HEK293 (cell line): ENCODE measurements at regions not wholly inside any gene's neighbourhood (a gene's known extent, or its start where the extent isn't known, plus 50 kb on each side); places are given as distances from the start of the nearest gene placed in this dataset.

Experiments used
- CTCF ChIA-PET: fragments of 350-600 bp; formaldehyde crosslinking; extraction: SDS; loops from one replicate; lab custom pipeline; 2021; ENCODE audit warnings: antibody characterized with exemption; lab: Yijun Ruan, JAX
- POLR2A ChIA-PET: fragments of 300-600 bp; formaldehyde crosslinking; extraction: SDS; loops from one replicate; lab custom pipeline; 2020; ENCODE audit warnings: antibody characterized with exemption, inconsistent platforms; lab: Yijun Ruan, JAX
- H3K27ac ChIP-seq: fragments of 200-500 bp; sonication (Bioruptor generic); 2 replicates; pipeline ENCODE4 v1.5.1; 2014; ENCODE audit warnings: low read depth, low read length, control low read depth, inconsistent platforms; ENCODE audit errors: extremely low read depth
- H3K36me3 ChIP-seq, 2 experiments: fragments of 200-500 bp in 1 of 2; sonication (Bioruptor generic) in 1 of 2; 1 replicate in 1 of 2; 2 replicates in 1 of 2; pipeline ENCODE4 v1.5.1; 2014 to 2017; ENCODE audit warnings: inconsistent platforms in 2 of 2, low read length in 2 of 2; ENCODE audit not compliant: control insufficient read depth in 2 of 2, insufficient read depth in 1 of 2
- H3K4me1 ChIP-seq: fragments of 200-500 bp; sonication (Bioruptor generic); 2 replicates; pipeline ENCODE4 v1.5.1; 2014; ENCODE audit warnings: mild to moderate bottlenecking, low read length, inconsistent platforms; ENCODE audit not compliant: control insufficient read depth, insufficient read depth
- H3K4me3 ChIP-seq: 2 replicates; pipeline ENCODE4 v1.5.1; 2011; ENCODE audit warnings: low read depth, mild to moderate bottlenecking, control low read depth, low read length, moderate library complexity
- H3K9me3 ChIP-seq: fragments of 200-500 bp; sonication (Bioruptor generic); 2 replicates; pipeline ENCODE4 v1.5.1; 2014; ENCODE audit warnings: low read depth, low read length, inconsistent platforms; ENCODE audit not compliant: control insufficient read depth, insufficient read depth
- BCL11A ChIP-seq: fragments of 450-650 bp; formaldehyde crosslinking; IDR thresholded peaks from 2 replicates; pipeline ENCODE4 v1.5.1; 2016; ENCODE audit warnings: low read depth, missing biosample characterization, missing genetic modification characterization
- BCL11B ChIP-seq: fragments of 450-650 bp; formaldehyde crosslinking; IDR thresholded peaks from 2 replicates; pipeline ENCODE4 v1.5.1; 2016; ENCODE audit warnings: low read depth, missing biosample characterization, missing genetic modification characterization
- GLI2 ChIP-seq: fragments of 450-650 bp; formaldehyde crosslinking; IDR thresholded peaks from 2 replicates; pipeline ENCODE4; 2017; ENCODE audit warnings: missing biosample characterization, missing genetic modification characterization, low read depth, borderline replicate concordance
- YY2 ChIP-seq: fragments of 450-650 bp; formaldehyde crosslinking; IDR thresholded peaks from 2 replicates; pipeline ENCODE4 v1.5.1; 2016; ENCODE audit warnings: missing biosample characterization, missing genetic modification characterization
- ZEB2 ChIP-seq: fragments of 450-650 bp; formaldehyde crosslinking; IDR thresholded peaks from 2 replicates; pipeline ENCODE4 v1.5.1; 2016; ENCODE audit warnings: missing biosample characterization, missing genetic modification characterization
- ZFP69B ChIP-seq: fragments of 450-650 bp; formaldehyde crosslinking; IDR thresholded peaks from 2 replicates; pipeline ENCODE4 v1.5.1; 2016; ENCODE audit warnings: missing biosample characterization, missing genetic modification characterization
- ZNF121 ChIP-seq: fragments of 450-650 bp; formaldehyde crosslinking; IDR thresholded peaks from 2 replicates; pipeline ENCODE4 v1.5.1; 2016; ENCODE audit warnings: missing biosample characterization, missing genetic modification characterization
- ZNF133 ChIP-seq: fragments of 450-650 bp; formaldehyde crosslinking; IDR thresholded peaks from 2 replicates; pipeline ENCODE4 v1.5.1; 2016; ENCODE audit warnings: missing biosample characterization, missing genetic modification characterization
- ZNF146 ChIP-seq: fragments of 450-650 bp; formaldehyde crosslinking; IDR thresholded peaks from 2 replicates; pipeline ENCODE4 v1.5.1; 2016; ENCODE audit warnings: missing biosample characterization, missing genetic modification characterization
- ZNF169 ChIP-seq: fragments of 450-650 bp; formaldehyde crosslinking; IDR thresholded peaks from 2 replicates; pipeline ENCODE4 v1.5.1; 2016; ENCODE audit warnings: missing biosample characterization, missing genetic modification characterization
- ZNF175 ChIP-seq: fragments of 450-650 bp; formaldehyde crosslinking; IDR thresholded peaks from 2 replicates; pipeline ENCODE4 v1.5.1; 2016; ENCODE audit warnings: missing biosample characterization, missing genetic modification characterization
- ZNF184 ChIP-seq: fragments of 450-650 bp; IDR thresholded peaks from 2 replicates; pipeline ENCODE4 v1.5.1; 2018; ENCODE audit warnings: missing biosample characterization, mild to moderate bottlenecking, missing genetic modification characterization
- ZNF24 ChIP-seq: fragments of 450-650 bp; formaldehyde crosslinking; IDR thresholded peaks from 2 replicates; pipeline ENCODE4 v1.5.1; 2016; ENCODE audit warnings: missing biosample characterization, missing genetic modification characterization
- ZNF292 ChIP-seq: fragments of 450-650 bp; formaldehyde crosslinking; IDR thresholded peaks from 2 replicates; pipeline ENCODE4 v1.5.1; 2016; ENCODE audit warnings: low read depth, missing biosample characterization, missing genetic modification characterization, borderline replicate concordance
- ZNF404 ChIP-seq: fragments of 450-650 bp; formaldehyde crosslinking; IDR thresholded peaks from 2 replicates; pipeline ENCODE4 v1.5.1; 2017; ENCODE audit warnings: missing biosample characterization, missing genetic modification characterization
- ZNF433 ChIP-seq: fragments of 450-650 bp; formaldehyde crosslinking; IDR thresholded peaks from 2 replicates; pipeline ENCODE4 v1.5.1; 2016; ENCODE audit warnings: missing biosample characterization, missing genetic modification characterization, low read depth
- ZNF501 ChIP-seq: fragments of 450-650 bp; formaldehyde crosslinking; IDR thresholded peaks from 2 replicates; pipeline ENCODE4 v1.5.1; 2016; ENCODE audit warnings: missing biosample characterization, missing genetic modification characterization
- ZNF529 ChIP-seq: fragments of 450-650 bp; formaldehyde crosslinking; IDR thresholded peaks from 2 replicates; pipeline ENCODE4 v1.5.1; 2017; ENCODE audit warnings: missing genetic modification characterization, missing biosample characterization; ENCODE audit not compliant: insufficient replicate concordance
- ZNF561 ChIP-seq: fragments of 450-650 bp; IDR thresholded peaks from 2 replicates; pipeline ENCODE4 v1.5.1; 2018; ENCODE audit warnings: missing biosample characterization, missing genetic modification characterization, borderline replicate concordance
- ZNF610 ChIP-seq: fragments of 450-650 bp; formaldehyde crosslinking; IDR thresholded peaks from 2 replicates; pipeline ENCODE4 v1.5.1; 2016; ENCODE audit warnings: missing biosample characterization, missing genetic modification characterization, borderline replicate concordance
- ZNF654 ChIP-seq: fragments of 450-650 bp; formaldehyde crosslinking; IDR thresholded peaks from 2 replicates; pipeline ENCODE4 v1.5.1; 2016; ENCODE audit warnings: low read depth, missing biosample characterization, missing genetic modification characterization
- ZNF660 ChIP-seq: fragments of 450-650 bp; IDR thresholded peaks from 2 replicates; pipeline ENCODE4 v1.5.1; 2018; ENCODE audit warnings: missing biosample characterization, mild to moderate bottlenecking, missing genetic modification characterization
- ZNF664 ChIP-seq: fragments of 450-650 bp; formaldehyde crosslinking; IDR thresholded peaks from 2 replicates; pipeline ENCODE4 v1.5.1; 2016; ENCODE audit warnings: missing biosample characterization, missing genetic modification characterization
- ZNF747 ChIP-seq: fragments of 450-650 bp; formaldehyde crosslinking; IDR thresholded peaks from 2 replicates; pipeline ENCODE4 v1.5.1; 2016; ENCODE audit warnings: missing biosample characterization, missing genetic modification characterization
- ZNF768 ChIP-seq: fragments of 450-650 bp; formaldehyde crosslinking; IDR thresholded peaks from 2 replicates; pipeline ENCODE4 v1.5.1; 2018; ENCODE audit warnings: missing biosample characterization, mild to moderate bottlenecking, missing genetic modification characterization
- ZNF785 ChIP-seq: fragments of 450-650 bp; formaldehyde crosslinking; IDR thresholded peaks from 2 replicates; pipeline ENCODE4 v1.5.1; 2016; ENCODE audit warnings: missing biosample characterization, missing genetic modification characterization
- ZSCAN16 ChIP-seq: fragments of 450-650 bp; formaldehyde crosslinking; IDR thresholded peaks from 2 replicates; pipeline ENCODE4 v1.5.1; 2016; ENCODE audit warnings: missing biosample characterization, missing genetic modification characterization
- TF ChIP-seq, protein P1 (sequence below): fragments of 450-650 bp; IDR thresholded peaks from 2 replicates; pipeline ENCODE4 v1.5.1; 2018; ENCODE audit warnings: missing biosample characterization, mild to moderate bottlenecking, missing genetic modification characterization
- TF ChIP-seq, protein P2 (sequence below): fragments of 450-650 bp; formaldehyde crosslinking; IDR thresholded peaks from 2 replicates; pipeline ENCODE4 v1.5.1; 2016; ENCODE audit warnings: missing biosample characterization, missing genetic modification characterization

DNA sequence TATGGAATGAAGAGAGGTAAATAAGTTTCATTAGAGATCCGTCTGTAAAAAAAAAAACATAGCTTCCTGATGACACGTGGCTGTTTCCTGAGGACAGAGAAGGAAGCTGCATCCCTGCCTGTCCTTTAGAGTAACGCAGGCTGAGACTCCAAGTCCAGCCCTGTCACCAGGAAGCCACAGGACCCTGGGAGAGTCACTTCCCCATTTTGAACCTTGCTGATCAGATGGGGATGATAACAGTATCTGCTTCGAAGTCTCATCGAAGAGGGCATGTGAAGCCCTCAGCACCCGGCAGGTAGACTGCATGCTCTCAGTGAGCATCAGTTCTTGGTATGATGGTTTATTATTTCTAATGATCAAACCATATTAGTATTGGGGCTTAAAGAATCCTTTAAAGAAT, 139.1 kb upstream of the KCNG1 start:
- Histone ChIP-seq H3K4me3 (no peak overlapping the region), H3K4me1 (no peaks in the 10 kb centered on the region), H3K27ac (no peak overlapping the region), H3K36me3 (no peaks in the 10 kb centered on the region), H3K9me3 (no peaks in the 10 kb centered on the region)
- ChIA-PET CTCF (interaction anchor here (0.5 kb wide), 1 partner anchor 171 kb away, joined by 3 read pairs; no protein-coding TSS in a partner anchor), POLR2A (no interaction called here)
- TF ChIP-seq ZNF292 (tag by site-specific recombination) (no peak), ZNF184 (tag by site-specific recombination) (no peak), ZNF610 (tag by site-specific recombination) (no peak), ZNF501 (no peak), ZNF768 (tag by site-specific recombination) (no peak), ZNF146 (tag by site-specific recombination) (no peak), ZNF664 (tag by site-specific recombination) (no peak), ZNF121 (tag by site-specific recombination) (no peak), ZEB2 (no peak), ZNF433 (no peak), BCL11B (tag by site-specific recombination) (no peak), ZSCAN16 (tag by site-specific recombination) (no peak), ZNF133 (tag by site-specific recombination) (no peak)

DNA sequence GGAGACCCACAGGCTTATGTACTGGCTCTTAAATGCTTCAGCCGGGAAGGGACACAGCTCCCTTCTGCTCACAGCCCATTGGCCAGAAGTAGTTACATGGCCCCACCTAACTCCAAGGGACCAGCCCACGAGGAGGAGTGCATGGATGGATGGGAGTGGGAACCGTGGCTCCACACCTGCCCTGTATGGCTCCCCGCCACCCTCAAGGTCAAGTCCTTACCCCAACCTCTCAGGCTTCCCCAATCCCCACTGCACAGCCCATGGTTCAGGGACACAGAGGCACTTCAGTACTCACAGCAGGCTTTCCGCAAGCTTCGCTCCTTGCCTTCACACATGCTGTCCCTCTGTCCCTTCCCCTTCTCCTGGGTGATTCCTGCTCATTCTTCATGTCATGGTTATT, 137.9 kb upstream of the KCNG1 start:
- H3K4me3 ChIP-seq: no peak overlapping the region
- CTCF ChIA-PET: interaction anchor here (0.5 to 1.0 kb wide), 2 partner anchors 146 to 168 kb away, joined by 3 read pairs; no protein-coding TSS in a partner anchor
- no peak overlapping the region for H3K27ac ChIP-seq
- TF ChIP-seq GLI2 (tag by site-specific recombination) (no peak), ZFP69B (no peak), YY2 (tag by site-specific recombination) (no peak), BCL11A (tag by site-specific recombination) (no peak), ZNF24 (tag by site-specific recombination) (no peak), ZNF561 (tag by site-specific recombination) (no peak), ZNF169 (tag by site-specific recombination) (no peak)
- POLR2A ChIA-PET: no interaction called here
- H3K4me1 ChIP-seq: no peaks in the 10 kb centered on the region
- no peaks in the 10 kb centered on the region for H3K9me3 ChIP-seq
- H3K36me3 ChIP-seq: no peaks in the 10 kb centered on the region

DNA sequence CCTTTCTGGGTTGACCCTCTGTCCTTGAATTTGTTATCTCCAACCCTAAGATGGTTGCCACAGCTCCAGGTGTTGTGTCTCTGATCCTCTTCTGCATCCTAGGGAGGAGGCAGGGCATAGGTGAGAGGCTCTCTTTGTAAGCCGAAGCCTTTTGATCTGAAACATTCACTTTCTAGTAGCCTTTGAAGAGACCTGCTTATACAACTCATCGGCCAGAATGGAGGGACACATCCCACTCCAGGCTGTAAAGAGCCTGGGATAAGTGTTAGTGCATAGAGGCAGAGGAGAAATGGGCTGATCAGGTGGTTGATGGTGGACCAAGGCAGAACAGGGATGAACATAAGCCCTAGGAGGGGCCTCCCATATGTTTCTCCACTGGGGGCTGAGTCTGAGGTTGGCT, 137.1 kb upstream of the KCNG1 start:
- no peaks in the 10 kb centered on the region for H3K9me3 ChIP-seq
- CTCF ChIA-PET: interaction anchor here (1.0 kb wide), 1 partner anchor 145 kb away, joined by 3 read pairs; no protein-coding TSS in a partner anchor
- no peak overlapping the region for H3K4me3 ChIP-seq
- POLR2A ChIA-PET: interaction anchor here (0.6 kb wide), 1 partner anchor 11 kb away, joined by 3 read pairs; no protein-coding TSS in a partner anchor
- no peaks in the 10 kb centered on the region for H3K36me3 ChIP-seq
- no peak overlapping the region for H3K27ac ChIP-seq
- H3K4me1 ChIP-seq: no peaks in the 10 kb centered on the region
- TF ChIP-seq, protein P1, sequence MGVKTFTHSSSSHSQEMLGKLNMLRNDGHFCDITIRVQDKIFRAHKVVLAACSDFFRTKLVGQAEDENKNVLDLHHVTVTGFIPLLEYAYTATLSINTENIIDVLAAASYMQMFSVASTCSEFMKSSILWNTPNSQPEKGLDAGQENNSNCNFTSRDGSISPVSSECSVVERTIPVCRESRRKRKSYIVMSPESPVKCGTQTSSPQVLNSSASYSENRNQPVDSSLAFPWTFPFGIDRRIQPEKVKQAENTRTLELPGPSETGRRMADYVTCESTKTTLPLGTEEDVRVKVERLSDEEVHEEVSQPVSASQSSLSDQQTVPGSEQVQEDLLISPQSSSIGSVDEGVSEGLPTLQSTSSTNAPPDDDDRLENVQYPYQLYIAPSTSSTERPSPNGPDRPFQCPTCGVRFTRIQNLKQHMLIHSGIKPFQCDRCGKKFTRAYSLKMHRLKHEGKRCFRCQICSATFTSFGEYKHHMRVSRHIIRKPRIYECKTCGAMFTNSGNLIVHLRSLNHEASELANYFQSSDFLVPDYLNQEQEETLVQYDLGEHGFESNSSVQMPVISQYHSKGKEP: no peak
- TF ChIP-seq ZNF654 (tag by site-specific recombination) (no peak), ZNF404 (no peak), ZNF747 (no peak), ZNF785 (tag by site-specific recombination) (no peak), ZNF660 (no peak), ZNF529 (no peak), ZNF175 (tag by site-specific recombination) (no peak)
- TF ChIP-seq, protein P2, sequence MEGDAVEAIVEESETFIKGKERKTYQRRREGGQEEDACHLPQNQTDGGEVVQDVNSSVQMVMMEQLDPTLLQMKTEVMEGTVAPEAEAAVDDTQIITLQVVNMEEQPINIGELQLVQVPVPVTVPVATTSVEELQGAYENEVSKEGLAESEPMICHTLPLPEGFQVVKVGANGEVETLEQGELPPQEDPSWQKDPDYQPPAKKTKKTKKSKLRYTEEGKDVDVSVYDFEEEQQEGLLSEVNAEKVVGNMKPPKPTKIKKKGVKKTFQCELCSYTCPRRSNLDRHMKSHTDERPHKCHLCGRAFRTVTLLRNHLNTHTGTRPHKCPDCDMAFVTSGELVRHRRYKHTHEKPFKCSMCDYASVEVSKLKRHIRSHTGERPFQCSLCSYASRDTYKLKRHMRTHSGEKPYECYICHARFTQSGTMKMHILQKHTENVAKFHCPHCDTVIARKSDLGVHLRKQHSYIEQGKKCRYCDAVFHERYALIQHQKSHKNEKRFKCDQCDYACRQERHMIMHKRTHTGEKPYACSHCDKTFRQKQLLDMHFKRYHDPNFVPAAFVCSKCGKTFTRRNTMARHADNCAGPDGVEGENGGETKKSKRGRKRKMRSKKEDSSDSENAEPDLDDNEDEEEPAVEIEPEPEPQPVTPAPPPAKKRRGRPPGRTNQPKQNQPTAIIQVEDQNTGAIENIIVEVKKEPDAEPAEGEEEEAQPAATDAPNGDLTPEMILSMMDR: no peak
